ENCODE measurements at regions not wholly inside any gene's neighbourhood (a gene's known extent, or its start where the extent isn't known, plus 50 kb on each side); places are given as distances from the start of the nearest gene placed in this dataset.

DNA sequence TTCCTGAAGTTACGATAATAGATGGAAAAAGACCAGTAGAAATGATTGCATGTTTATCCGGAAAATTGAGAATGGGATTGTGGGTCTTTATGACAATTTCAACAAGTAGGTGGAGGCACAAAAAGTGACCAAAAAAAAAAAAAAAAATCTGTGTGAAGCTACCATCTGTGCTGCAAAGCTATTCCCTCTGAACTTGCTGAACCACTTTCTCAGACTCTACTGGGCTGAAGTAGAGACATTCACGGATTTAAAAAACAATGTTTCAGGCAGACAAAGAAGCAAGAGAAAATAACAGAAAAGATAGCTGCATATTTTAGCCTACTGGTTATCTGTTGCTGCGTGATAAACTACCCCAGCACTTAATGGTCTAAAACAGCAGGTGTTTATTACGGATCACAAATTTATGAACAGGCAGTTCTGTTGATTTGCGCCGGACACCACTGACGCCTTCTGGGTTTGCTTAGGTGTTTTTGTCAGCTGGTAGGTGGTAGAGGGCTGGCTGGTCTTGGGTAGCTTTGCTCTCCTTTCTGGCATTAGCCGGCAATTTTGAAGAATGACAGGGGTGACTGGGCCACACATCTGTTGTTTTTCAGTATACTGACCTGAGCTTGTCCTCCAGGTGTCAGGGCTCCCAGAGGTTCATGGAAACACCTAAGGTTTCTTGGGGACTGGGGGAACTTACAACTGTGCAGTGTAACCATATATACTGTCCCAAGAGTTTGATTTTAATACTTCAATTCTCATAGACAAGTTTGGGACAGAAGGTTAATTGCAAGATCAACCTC lies 665.1 kb downstream of the CCSER2 start:
- no peak for DNase-seq (ENCODE audit: low read depth in 4 of 4, low spot score in 2 of 4)

DNA sequence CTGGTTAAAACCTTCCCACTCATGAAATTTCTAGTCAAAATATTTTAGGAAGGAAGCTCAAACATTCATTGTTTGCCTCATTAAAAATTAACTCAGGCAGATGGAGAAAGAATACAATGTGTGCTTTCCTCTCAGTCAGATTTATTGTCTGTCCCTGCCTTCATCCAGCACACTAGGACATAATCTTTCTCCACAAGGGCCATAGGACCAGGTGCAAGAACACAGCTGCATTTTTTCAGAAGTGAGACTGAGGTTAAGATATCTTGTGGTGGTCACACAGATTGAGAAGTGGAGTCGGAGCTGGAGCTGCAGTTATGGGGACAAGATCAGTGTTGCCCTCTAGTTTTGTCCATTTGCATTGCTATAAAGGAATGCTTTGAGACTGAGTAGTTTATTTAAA lies 666.3 kb downstream of the CCSER2 start:
- DNase-seq (ENCODE audit: low read depth in 4 of 4, low spot score in 2 of 4): no peak

DNA sequence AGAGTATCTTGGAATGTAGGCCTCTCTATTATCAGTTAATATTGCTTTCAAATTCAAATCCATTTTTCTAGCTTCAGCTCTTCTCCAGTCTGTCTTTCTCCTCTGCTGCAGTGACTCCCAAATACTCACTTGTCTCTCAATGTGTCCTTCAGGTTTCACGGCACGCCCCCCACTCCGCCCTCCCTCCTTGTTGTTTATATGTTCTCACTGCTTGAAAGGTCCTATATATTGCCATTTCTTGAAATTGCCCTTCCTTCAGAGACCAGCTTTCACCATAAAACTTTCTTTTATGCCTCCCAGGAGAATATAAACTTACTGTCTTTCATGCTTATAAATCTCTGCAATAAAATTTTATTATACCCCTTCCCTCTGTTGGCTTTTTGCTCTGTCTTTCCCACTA lies 668.2 kb downstream of the CCSER2 start:
- no peak for DNase-seq (ENCODE audit: low read depth in 4 of 4, low spot score in 2 of 4)

DNA sequence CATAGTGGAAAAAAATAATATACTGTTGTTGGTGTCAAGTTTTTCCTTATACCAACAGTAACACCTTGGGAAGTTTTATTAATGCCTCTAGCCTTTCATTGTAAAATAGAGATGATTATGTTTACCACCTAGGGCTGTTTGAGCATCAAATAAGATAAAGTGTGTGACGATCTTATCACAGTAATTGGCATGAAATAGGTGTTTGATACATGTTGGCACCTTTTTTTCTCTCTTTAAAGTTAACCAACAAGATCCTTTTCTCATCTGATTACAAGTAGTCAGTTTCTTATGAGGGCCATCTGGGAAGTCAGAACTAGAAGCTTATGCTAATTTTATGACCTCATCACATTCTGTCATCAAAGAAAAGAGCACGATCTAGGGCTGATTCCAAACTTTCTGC lies 669.5 kb downstream of the CCSER2 start:
- no peak for DNase-seq (ENCODE audit: low read depth in 4 of 4, low spot score in 2 of 4)

DNA sequence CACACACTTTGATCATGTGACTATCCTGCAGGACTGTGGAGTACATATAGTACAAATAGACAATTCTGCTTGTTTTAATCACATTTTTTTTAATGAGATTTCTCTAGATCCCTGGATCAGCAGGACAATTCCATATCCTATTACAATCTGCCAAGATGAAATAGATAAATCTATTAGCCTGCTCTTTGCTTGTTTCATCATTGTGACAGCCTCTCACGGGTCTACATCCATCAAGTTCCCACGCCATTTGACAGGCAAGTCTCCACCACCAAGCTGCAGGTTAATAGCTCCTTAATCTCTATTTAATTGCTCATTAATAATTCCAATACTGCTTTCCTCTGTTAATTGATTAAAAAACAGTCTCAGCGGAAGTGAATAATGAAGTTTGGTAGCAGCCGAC lies 671.5 kb downstream of the CCSER2 start:
- no peak for DNase-seq (ENCODE audit: low read depth in 4 of 4, low spot score in 2 of 4)

DNA sequence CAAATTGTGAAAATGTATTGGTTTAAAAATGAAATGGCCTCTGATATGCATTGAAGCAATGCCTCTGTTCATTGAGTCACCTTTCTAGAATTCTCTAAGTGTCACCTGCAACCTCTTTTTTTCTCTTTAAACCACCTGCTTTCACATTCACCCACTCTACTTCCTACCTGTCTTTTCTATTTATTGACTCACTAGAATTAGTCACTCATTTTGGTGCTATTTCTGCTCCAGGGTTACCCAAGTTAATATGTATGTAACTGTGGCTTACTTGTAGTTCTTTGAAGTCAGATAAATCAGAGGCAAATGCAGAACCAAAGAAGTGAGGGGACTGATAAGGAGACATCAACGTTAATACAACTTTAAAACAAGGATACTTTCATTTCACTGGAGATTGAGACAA lies 674.7 kb downstream of the CCSER2 start:
- DNase-seq (ENCODE audit: low read depth in 4 of 4, low spot score in 2 of 4): no peak

DNA sequence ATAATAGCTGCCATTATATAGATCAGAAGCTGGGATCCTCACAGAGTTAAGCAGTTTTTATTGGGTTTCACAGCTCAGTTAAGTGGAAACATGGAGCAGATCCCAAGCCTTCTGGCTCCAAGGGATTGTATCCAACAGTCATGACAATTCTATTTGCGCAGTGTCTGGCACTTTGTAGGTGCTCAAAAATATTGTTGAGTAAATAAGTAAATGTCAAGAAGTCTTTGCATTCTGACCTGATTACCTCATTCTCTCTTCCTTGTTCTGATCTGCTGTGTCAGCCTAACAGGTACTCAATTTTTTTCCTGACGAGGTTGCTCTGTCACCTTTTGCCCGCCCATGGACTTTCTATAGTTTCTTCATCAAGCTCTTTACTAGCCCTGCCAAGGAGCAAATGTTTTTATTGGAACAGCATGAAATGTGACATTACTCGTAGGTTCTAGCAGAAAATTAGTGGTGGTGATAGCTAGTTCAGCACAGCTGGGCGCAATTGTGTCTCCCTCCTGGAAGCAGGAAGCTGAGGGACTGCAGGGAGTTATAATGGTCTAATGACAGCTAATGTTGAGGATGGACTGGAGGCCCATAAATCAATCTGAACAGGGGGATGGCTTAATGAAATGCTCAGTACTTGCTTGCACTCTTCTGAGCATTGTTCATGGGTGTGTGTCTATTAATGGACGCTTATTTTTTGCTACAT lies 680.2 kb downstream of the CCSER2 start:
- DNase-seq (ENCODE audit: low read depth in 4 of 4, low spot score in 2 of 4): no peak

DNA sequence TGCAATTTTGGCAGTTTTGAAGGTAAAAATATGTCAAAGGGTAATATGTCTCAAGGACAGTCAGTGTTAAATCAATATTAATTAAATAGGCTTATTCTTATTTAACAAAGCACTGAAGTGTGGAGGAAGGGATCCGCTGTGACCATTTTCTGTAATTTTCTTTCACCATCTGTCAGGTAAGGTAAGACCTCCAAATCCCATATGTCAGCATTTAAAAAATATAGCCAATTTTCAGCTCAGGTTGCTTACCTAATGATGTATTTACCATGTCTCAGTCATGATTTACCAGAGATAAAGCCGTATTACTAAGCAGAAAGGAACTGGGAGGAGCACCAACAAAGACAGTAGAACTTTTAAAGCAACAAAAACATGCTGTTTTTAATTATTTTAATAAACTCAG lies 683.9 kb downstream of the CCSER2 start:
- no peak for DNase-seq (ENCODE audit: low read depth in 4 of 4, low spot score in 2 of 4)

DNA sequence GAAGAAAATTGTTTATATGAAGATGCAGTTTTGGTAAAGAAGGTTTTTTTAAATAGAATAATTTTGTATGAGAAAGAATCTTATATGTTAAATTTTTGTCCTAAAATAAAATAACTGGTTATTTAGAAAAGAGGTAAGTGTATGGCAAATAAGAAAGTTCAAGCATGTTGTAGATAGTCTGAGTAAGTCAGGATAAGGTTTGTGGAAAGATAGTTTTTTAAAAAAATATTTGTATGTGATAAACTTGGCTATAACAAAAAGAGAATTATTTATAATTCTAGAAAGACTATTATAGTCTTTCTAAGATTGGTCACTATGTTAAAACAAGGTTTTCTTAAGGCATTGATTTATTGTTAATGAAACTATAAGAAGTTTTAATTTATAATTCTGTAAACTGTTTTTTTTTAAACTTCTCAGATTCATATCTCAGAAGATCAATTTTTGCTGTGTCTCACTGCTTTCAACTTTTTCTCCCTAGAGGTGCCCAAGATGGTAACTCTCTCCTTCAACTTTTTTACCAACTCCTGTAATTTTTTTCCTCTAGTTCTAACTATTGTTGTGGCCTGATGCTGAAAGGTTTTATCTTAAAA lies 698.6 kb downstream of the CCSER2 start:
- DNase-seq (ENCODE audit: low read depth in 4 of 4, low spot score in 2 of 4): no peak

DNA sequence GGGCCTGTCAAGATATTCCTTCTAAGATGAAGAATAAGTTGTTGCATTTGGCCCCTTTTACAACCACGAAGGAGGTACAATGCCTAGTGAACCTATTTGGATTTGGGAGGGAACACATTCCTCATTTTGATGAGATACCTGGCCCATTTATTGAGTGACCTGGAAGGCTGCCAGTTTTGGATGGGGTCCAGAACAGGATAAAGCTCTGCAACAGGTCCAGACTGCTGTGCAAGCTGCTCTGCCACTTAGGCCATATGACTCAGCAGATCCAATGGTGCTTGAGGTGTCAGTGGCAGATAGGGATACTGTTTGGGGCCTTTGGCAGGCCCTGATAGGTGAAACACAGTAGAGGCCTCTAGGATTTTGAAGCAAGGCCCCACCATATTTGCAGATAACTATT lies 704.6 kb downstream of the CCSER2 start:
- no peak for DNase-seq (ENCODE audit: low read depth in 4 of 4, low spot score in 2 of 4)

DNA sequence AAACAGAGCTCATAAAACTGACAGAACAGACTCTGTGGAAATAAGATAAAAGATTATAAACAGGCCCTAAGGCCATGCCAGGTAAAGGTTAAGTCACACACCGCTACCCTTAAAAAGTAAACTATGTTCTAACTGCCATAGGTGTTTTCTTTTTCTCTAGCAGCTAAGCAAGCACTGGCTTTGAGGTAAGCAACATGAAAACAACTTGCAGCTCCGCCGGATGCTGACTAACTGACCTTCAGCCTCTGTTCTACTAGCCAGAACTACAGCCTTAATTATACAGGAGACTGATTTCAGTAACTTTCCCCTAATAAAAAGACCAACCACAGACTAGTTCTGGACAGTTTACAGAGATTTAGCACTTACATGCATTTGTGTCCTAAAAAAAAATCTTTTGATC lies 708.3 kb downstream of the CCSER2 start:
- no peak for DNase-seq (ENCODE audit: low read depth in 4 of 4, low spot score in 2 of 4)

DNA sequence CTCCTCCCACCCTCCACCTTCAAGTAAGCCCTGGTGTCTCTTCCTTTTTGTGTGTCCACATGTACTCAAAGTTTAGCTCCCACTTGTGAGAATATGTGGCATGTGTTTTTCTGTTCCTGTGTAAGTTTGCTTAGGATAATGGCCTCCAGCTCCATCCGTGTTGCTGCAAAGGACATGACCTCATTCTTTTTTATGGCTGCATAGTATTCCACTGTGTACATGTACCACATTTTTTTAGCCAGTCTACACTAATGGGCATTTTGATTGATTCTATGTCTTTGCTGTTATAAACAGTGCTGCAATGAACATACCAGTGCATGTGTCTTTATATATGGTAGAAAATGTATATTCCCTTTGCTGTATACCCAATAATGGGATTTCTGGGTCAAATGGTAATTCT lies 710.9 kb downstream of the CCSER2 start:
- no peak for DNase-seq (ENCODE audit: low read depth in 4 of 4, low spot score in 2 of 4)

DNA sequence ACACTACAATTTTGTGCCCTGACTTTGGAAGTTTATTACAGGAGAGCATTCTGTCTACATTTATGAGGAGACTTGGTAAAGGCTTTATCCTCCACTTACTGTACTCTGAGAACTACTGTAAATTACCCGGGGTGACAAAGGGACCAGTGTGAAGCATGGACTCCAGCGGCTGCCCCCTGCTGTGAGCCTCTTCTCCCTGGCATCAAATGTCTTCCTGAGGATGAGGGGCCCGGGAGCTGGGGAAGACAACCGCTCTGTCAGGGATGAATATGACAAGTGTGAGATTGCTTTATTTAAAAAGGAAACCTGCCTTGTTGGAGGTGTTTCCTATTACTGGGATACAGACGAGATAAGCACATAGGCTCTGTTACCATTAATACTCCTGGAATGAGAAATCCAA lies 714.8 kb downstream of the CCSER2 start:
- DNase-seq (ENCODE audit: low read depth in 4 of 4, low spot score in 2 of 4): no peak

DNA sequence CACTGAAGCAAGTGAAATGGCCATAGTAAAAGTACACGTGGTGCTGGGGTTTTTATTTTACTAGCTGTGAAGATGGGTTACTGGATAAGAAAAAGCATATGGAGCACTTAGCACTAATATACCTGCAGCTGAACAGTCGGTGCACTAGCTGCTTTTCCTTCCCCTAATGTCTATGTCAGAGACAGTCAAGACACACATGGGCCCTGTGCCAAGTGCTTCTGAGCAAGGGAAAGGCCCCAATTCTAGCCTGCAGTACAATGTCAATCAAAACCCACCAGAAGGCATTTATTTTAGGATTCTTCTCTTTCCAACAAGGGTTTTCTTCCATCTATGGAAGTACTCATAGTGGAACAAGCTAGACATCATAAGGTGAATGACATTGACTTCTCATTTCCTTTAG lies 716.7 kb downstream of the CCSER2 start:
- no peak for DNase-seq (ENCODE audit: low read depth in 4 of 4, low spot score in 2 of 4)

DNA sequence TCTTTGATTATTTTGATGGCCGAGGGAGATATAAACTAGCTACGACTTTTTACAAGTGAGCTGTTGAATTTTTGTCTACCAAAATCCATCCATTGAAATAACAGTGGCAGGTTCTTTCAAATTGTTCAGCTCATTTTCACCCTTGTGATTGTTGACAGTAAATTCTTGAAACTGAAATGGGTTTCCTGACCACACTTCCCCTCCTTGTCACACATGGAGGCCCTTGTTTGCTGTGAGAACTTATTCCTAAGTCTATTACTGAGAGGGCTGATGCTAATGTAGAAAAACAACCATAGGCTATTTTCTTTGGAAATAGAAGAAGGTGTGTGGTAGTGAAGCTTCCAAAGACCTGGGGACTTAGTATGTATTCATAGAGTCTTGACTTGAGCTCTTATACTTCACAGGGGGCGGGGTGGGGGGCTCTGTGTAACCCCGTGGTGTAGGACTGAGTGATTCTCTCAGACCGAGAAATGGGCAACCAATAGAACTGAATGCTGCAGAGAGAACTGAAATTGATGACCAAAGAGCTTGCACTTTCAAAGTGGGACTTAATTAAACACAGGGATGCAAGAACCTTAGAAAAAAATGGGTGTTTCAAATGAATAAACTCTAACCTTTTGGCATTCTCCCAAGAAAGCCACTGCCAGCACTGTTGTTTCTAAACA lies 718.9 kb downstream of the CCSER2 start:
- no peak for DNase-seq (ENCODE audit: low read depth in 4 of 4, low spot score in 2 of 4)

DNA sequence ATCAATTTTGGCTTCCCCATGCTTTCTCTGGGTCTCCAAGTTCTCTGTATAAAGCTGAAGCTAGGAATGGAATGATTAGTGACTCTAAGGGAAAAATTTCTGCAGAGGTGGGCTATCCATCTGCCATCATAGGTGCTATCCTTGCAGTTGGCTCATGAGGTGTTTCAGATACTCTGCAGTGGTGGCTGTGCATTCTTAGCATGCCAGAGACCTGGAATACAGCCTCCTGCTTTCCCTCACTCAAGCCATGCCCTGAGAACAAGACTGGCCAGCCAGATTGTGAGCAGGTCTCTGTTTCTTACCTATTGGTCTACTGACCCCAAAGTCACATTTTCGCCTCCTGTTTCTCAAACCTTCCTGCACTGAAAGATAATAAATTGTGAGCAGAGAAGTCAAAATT lies 719.6 kb downstream of the CCSER2 start:
- no peak for DNase-seq (ENCODE audit: low read depth in 4 of 4, low spot score in 2 of 4)

DNA sequence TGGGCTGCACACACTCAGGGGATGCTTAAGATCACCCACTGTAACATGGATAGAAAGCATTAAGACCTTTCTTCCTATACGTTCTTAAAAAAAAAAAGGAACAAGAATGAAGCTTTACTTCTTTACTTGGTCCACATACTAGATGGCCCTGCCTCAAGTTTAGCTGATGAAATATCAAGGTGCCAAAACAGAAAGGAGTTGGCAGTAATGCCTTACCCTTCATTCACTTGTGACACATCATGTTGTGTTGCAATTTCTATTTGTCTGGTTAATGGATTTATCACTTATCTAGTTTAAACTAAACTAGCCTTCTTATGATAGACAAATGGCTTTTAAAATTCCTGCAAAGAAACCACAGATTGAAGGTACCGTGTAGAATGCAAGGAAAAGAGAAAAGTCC lies 720.3 kb downstream of the CCSER2 start:
- no peak for DNase-seq (ENCODE audit: low read depth in 4 of 4, low spot score in 2 of 4)

DNA sequence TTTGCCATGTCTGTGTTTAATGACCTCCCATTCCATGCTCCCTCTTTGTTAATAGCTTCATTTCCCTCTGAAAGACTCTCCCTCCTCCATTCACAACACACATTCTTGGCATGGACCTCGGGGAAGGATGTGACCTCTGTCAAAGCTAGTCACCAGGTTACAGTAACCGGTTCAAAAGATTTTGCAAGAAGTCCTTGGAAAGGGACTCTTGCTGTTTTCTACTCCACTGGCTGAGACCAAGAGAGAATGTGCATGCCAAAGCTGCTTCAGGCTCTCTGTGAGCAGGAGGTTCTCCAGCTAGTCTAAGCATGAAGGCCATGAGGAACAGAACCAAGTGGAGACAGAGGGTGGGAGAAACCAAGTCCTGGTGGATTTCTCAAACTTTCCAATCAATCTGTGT lies 732.6 kb downstream of the CCSER2 start:
- DNase-seq (ENCODE audit: low read depth in 4 of 4, low spot score in 2 of 4): no peak

DNA sequence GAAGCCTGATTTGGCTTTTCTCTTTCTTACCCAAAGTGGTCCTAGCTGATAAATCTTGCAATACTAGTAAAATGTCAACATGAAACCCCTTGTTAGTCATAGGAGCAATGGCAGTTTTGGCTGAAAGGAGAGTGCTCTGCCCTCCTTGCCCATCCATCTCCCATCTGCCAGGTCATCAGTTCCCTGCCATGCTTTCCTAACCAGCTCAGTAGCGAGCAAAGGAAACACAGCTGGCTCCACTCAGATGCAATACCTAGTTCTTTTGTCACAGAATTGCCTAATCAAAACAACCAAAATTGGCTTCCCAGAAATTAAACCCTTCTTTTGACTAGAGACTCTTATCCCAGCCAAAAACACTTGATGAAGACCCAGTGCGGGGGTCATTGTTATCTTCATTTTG lies 733.0 kb downstream of the CCSER2 start:
- DNase-seq (ENCODE audit: low read depth in 4 of 4, low spot score in 2 of 4): no peak

DNA sequence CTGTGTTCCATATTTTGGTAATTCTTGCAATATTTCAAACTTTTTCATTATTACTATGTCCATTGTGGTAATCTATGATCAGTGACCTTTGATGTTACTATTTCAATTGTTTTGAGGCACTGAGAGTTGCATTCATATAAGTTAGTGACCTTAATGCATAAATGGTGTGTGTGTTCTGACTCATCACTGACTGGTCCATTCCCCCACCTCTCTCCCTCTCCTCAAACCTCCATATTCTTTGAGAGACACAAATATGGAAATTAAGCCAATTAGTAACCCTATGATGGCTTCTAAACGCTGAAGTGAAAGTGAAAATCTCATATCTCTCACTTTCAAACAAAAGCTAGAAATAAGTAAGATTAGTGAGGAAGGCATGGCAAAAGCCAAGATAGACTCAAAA lies 739.6 kb downstream of the CCSER2 start:
- DNase-seq (ENCODE audit: low read depth in 4 of 4, low spot score in 2 of 4): no peak

DNA sequence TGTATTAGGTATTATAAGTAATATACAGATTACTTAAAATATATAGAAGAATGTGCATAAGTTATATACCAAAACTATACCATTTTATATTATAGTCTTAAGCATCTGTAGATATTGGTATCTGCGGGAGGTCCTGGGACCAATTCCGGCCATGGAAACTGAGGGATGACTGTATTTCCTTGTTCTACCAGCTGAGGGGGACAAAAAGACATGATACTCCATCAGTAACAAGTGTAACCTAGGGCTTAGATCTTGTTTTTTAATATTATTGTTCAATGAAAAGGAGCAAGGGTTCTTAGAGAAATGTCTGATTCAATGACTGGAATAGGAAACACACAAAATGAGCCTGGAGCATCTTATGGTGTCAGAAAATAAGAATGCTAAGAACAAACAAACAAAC lies 752.5 kb downstream of the CCSER2 start:
- no peak for DNase-seq (ENCODE audit: low read depth in 4 of 4, low spot score in 2 of 4)
